A673 (cell line): ENCODE measurements at regions not wholly inside any gene's neighbourhood (a gene's known extent, or its start where the extent isn't known, plus 50 kb on each side); places are given as distances from the start of the nearest gene placed in this dataset.

Experiments
- EZH2 ChIP-seq: fragments of 200-600 bp; sonication (generic); IDR thresholded peaks from 2 replicates; pipeline ENCODE4 v1.6.1; 2017; ENCODE audit warnings: borderline replicate concordance, low read depth, mild to moderate bottlenecking, mixed read lengths, antibody characterized with exemption, low read length; ENCODE audit not compliant: poor library complexity, severe bottlenecking
- TF ChIP-seq, protein P1 (sequence below): fragments of 300-800, 200-600 bp; sonication (generic); conservative IDR thresholded peaks from 2 replicates; pipeline ENCODE4 v1.5.1; 2017; ENCODE audit warnings: low read depth, mild to moderate bottlenecking, antibody characterized with exemption, low read length, moderate library complexity, mixed read lengths

DNA sequence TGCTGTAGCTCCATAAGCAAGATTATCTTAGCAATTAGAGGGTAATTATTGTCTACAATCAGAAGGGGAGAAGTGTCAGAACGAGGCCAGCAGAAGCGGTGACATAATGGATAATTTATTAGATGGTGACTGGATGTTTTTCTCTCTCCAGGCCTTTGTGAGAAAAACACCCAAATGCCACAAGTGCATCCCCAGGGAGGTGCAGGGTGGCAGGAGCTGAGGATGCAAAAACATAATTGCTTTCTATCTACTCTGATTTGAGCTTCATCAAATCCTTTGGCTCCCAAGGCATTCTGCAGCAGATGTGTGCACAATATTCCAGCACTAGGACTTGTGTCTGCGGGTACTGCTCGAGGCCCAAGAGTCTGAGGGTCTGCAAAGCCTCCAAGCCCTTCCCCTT lies 220.1 kb upstream of the SERP2 start:
- TF ChIP-seq, protein P1, sequence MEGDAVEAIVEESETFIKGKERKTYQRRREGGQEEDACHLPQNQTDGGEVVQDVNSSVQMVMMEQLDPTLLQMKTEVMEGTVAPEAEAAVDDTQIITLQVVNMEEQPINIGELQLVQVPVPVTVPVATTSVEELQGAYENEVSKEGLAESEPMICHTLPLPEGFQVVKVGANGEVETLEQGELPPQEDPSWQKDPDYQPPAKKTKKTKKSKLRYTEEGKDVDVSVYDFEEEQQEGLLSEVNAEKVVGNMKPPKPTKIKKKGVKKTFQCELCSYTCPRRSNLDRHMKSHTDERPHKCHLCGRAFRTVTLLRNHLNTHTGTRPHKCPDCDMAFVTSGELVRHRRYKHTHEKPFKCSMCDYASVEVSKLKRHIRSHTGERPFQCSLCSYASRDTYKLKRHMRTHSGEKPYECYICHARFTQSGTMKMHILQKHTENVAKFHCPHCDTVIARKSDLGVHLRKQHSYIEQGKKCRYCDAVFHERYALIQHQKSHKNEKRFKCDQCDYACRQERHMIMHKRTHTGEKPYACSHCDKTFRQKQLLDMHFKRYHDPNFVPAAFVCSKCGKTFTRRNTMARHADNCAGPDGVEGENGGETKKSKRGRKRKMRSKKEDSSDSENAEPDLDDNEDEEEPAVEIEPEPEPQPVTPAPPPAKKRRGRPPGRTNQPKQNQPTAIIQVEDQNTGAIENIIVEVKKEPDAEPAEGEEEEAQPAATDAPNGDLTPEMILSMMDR, result no peak
- TF ChIP-seq EZH2, result no peak
